IMR-90 (cell line): ENCODE measurements at regions not wholly inside any gene's neighbourhood (a gene's known extent, or its start where the extent isn't known, plus 50 kb on each side); places are given as distances from the start of the nearest gene placed in this dataset.

ENCODE experiments used
- ATAC-seq: fragments of 200-7000 bp; cut with Tn5 transposase; 2 replicates; pipeline ENCODE4 v1.9.1; 2020; ENCODE audit warnings: low read depth, mild to moderate bottlenecking, moderate library complexity
- BruUV-seq: library from RNA; stranded (reverse); fragments of 400-500 nt; replicated peaks from 2 replicates; lab custom pipeline; 2021; lab: Mats Ljungman, UMichigan
- CTCF ChIA-PET: fragments of 300-600 bp; formaldehyde crosslinking; extraction: SDS; loops from one replicate; lab custom pipeline; 2021; ENCODE audit warnings: antibody characterized with exemption; lab: Yijun Ruan, JAX
- POLR2A ChIA-PET: fragments of 300-600 bp; sonication (Branson Sonifier 250); formaldehyde crosslinking; loops from one replicate; lab custom pipeline; 2022; ENCODE audit warnings: antibody characterized with exemption; ENCODE audit not compliant: unreplicated experiment; lab: Charles Lee
- DNase-seq: peaks from one replicate; pipeline ENCODE4 v3.0.0; 2013
- H2AFZ ChIP-seq: replicated peaks from 2 replicates; pipeline ENCODE3; 2013; ENCODE audit warnings: low read length, mild to moderate bottlenecking; ENCODE audit not compliant: poor library complexity
- H2AK5ac ChIP-seq: 2 replicates; pipeline ENCODE4 v1.6.1; 2013; ENCODE audit warnings: low read depth, low read length, inconsistent platforms
- H2AK9ac ChIP-seq: replicated peaks from 2 replicates; pipeline ENCODE3; 2013; ENCODE audit warnings: mild to moderate bottlenecking, low read depth, low read length, moderate library complexity; ENCODE audit not compliant: poor library complexity
- H2BK120ac ChIP-seq: 2 replicates; pipeline ENCODE4 v1.6.1; 2013; ENCODE audit warnings: low read depth, low read length, inconsistent platforms
- H2BK15ac ChIP-seq: 3 replicates; pipeline ENCODE4 v1.6.1; 2013; ENCODE audit warnings: low read depth, low read length, inconsistent platforms
- H2BK20ac ChIP-seq: 2 replicates; pipeline ENCODE4 v1.6.1; 2013; ENCODE audit warnings: low read depth, mild to moderate bottlenecking, inconsistent platforms, low read length, moderate library complexity
- H2BK5ac ChIP-seq: 2 replicates; pipeline ENCODE4 v1.6.1; 2013; ENCODE audit warnings: mild to moderate bottlenecking, low read depth, low read length, inconsistent platforms; ENCODE audit not compliant: poor library complexity, severe bottlenecking
- H3K14ac ChIP-seq: replicated peaks from 2 replicates; pipeline ENCODE4 v1.6.1; 2013; ENCODE audit warnings: low read depth, low read length, inconsistent platforms
- H3K18ac ChIP-seq: 2 replicates; pipeline ENCODE4 v1.6.1; 2013; ENCODE audit warnings: low read depth, low read length, control low read depth
- H3K23ac ChIP-seq: 2 replicates; pipeline ENCODE4 v1.6.1; 2013; ENCODE audit warnings: low read depth, low read length, inconsistent platforms
- H3K27ac ChIP-seq: 2 replicates; pipeline ENCODE4 v1.5.1; 2013; ENCODE audit warnings: mild to moderate bottlenecking, control low read depth, low read length; ENCODE audit not compliant: insufficient read depth
- H3K27me3 ChIP-seq: 2 replicates; pipeline ENCODE4 v1.6.1; 2013; ENCODE audit warnings: low read length; ENCODE audit not compliant: control insufficient read depth, insufficient read depth
- H3K36me3 ChIP-seq: 2 replicates; pipeline ENCODE4 v1.6.1; 2013; ENCODE audit warnings: low read length, mixed read lengths; ENCODE audit not compliant: control insufficient read depth, insufficient read depth
- H3K4ac ChIP-seq: 2 replicates; pipeline ENCODE4 v1.6.1; 2013; ENCODE audit warnings: low read depth, low read length, inconsistent platforms
- H3K4me1 ChIP-seq: 2 replicates; pipeline ENCODE4 v1.6.1; 2013; ENCODE audit warnings: low read length, mixed read lengths; ENCODE audit not compliant: control insufficient read depth, insufficient read depth
- H3K4me2 ChIP-seq: 2 replicates; pipeline ENCODE4 v1.6.1; 2013; ENCODE audit warnings: low read depth, mild to moderate bottlenecking, control low read depth, low read length, moderate library complexity
- H3K4me3 ChIP-seq: 2 replicates; pipeline ENCODE4 v1.5.1; 2013; ENCODE audit warnings: low read depth, mild to moderate bottlenecking, control low read depth, low read length, moderate library complexity; ENCODE audit not compliant: insufficient read depth
- H3K56ac ChIP-seq: 2 replicates; pipeline ENCODE4 v1.6.1; 2013; ENCODE audit warnings: low read length, inconsistent platforms; ENCODE audit not compliant: insufficient read depth; ENCODE audit errors: extremely low read depth
- H3K79me1 ChIP-seq, 2 experiments: 2 replicates each; pipeline ENCODE4 v1.6.1; 2013; ENCODE audit warnings: low read length in 2 of 2, inconsistent platforms in 1 of 2, low read depth in 1 of 2
- H3K9ac ChIP-seq: 2 replicates; pipeline ENCODE4 v1.6.1; 2013; ENCODE audit warnings: low read depth, low read length, control low read depth
- H3K9me1 ChIP-seq: 2 replicates; pipeline ENCODE4 v1.6.1; 2013; ENCODE audit warnings: low read length, inconsistent platforms; ENCODE audit not compliant: insufficient read depth
- H3K9me3 ChIP-seq: 2 replicates; pipeline ENCODE4 v1.6.1; 2013; ENCODE audit warnings: low read length; ENCODE audit not compliant: control insufficient read depth, insufficient read depth
- H4K20me1 ChIP-seq: 2 replicates; pipeline ENCODE4 v1.6.1; 2013; ENCODE audit warnings: low read length, inconsistent platforms; ENCODE audit not compliant: insufficient read depth
- H4K5ac ChIP-seq: 2 replicates; pipeline ENCODE4 v1.6.1; 2013; ENCODE audit warnings: mild to moderate bottlenecking, low read depth, low read length, control low read depth
- H4K8ac ChIP-seq, 2 experiments: 2 replicates each; pipeline ENCODE4 v1.6.1; 2013; ENCODE audit warnings: low read depth in 2 of 2, low read length in 2 of 2, control low read depth in 1 of 2, inconsistent platforms in 1 of 2
- H4K91ac ChIP-seq: 2 replicates; pipeline ENCODE4 v1.6.1; 2013; ENCODE audit warnings: low read depth, low read length, inconsistent platforms; ENCODE audit not compliant: insufficient read depth
- BHLHE40 ChIP-seq: fragments of 150-350 bp; IDR thresholded peaks from 2 replicates; pipeline ENCODE4 v1.6.1; 2016; ENCODE audit warnings: mild to moderate bottlenecking, low read depth, low read length
- CEBPB ChIP-seq: IDR thresholded peaks from 2 replicates; pipeline ENCODE4 v1.6.1; 2012; ENCODE audit warnings: low read depth, low read length, improper control_type of control experiment
- CHD1 ChIP-seq: IDR thresholded peaks from 2 replicates; pipeline ENCODE4 v1.6.1; 2012; ENCODE audit warnings: low read depth, low read length, improper control_type of control experiment
- FOS ChIP-seq: fragments of 150-350 bp; IDR thresholded peaks from 2 replicates; pipeline ENCODE4 v1.6.1; 2016; ENCODE audit warnings: low read depth, low read length
- MAFK ChIP-seq: IDR thresholded peaks from 2 replicates; pipeline ENCODE4 v1.6.1; 2012; ENCODE audit warnings: low read depth, low read length, improper control_type of control experiment
- MAZ ChIP-seq: IDR thresholded peaks from 2 replicates; pipeline ENCODE4 v1.6.1; 2012; ENCODE audit warnings: low read depth, mild to moderate bottlenecking, low read length, improper control_type of control experiment, moderate library complexity, borderline replicate concordance
- MXI1 ChIP-seq: IDR thresholded peaks from 2 replicates; pipeline ENCODE4 v1.6.1; 2012; ENCODE audit warnings: low read depth, mild to moderate bottlenecking, low read length, moderate library complexity, borderline replicate concordance
- NFE2L2 ChIP-seq: fragments of 150-350 bp; IDR thresholded peaks from 2 replicates; pipeline ENCODE4 v1.6.1; 2016; ENCODE audit warnings: low read depth, mild to moderate bottlenecking, low read length
- POLR2A ChIP-seq: IDR thresholded peaks from 2 replicates; pipeline ENCODE4 v1.6.1; 2012; ENCODE audit warnings: mild to moderate bottlenecking, low read depth, low read length
- RAD21 ChIP-seq: IDR thresholded peaks from 2 replicates; pipeline ENCODE4 v1.6.1; 2012; ENCODE audit warnings: low read length, improper control_type of control experiment
- RCOR1 ChIP-seq: IDR thresholded peaks from 2 replicates; pipeline ENCODE4 v1.6.1; 2012; ENCODE audit warnings: mild to moderate bottlenecking, low read length, improper control_type of control experiment; ENCODE audit not compliant: insufficient replicate concordance
- RFX5 ChIP-seq: IDR thresholded peaks from 2 replicates; pipeline ENCODE4 v1.8.0; 2012; ENCODE audit warnings: low read depth, mild to moderate bottlenecking, low read length, moderate library complexity
- SMC3 ChIP-seq: fragments of 150-350 bp; IDR thresholded peaks from 2 replicates; pipeline ENCODE4 v1.6.1; 2016; ENCODE audit warnings: low read depth, mild to moderate bottlenecking, antibody characterized with exemption, low read length, moderate library complexity
- WGBS, 2 experiments: methylation state at CpG; one replicate each; pipeline versions ENCODE4 v1.1.5 to v1.1.7; 2013; ENCODE audit warnings: missing lambda C conversion rate in 2 of 2; ENCODE audit not compliant: insufficient read length in 1 of 2; ENCODE audit errors: extremely low coverage in 2 of 2; 5-methylcytosine and 5-hydroxymethylcytosine counted together
- dilution Hi-C: fragments of 300-500 bp; cut with HindIII; formaldehyde crosslinking; loops from one replicate; pipeline ENCODE4 v1.14.3; 2018; ENCODE audit warnings: low sequenced_read_pairs; ENCODE audit not compliant: unreplicated experiment
- in situ Hi-C: fragments of 300-500 bp; cut with MboI; formaldehyde crosslinking; loops from 3 replicates; pipeline ENCODE4 v1.14.3; 2019; ENCODE audit warnings: low sequenced_read_pairs, inconsistent platforms, mixed read lengths
- intact Hi-C: fragments of 100-400 bp; cut with micrococcal nuclease; formaldehyde crosslinking; loops from 2 replicates; pipeline ENCODE4 v1.10.0; 2022
- TF ChIP-seq, protein P1 (sequence below): fragments of 150-350 bp; IDR thresholded peaks from 2 replicates; pipeline ENCODE4 v1.6.1; 2016; ENCODE audit warnings: low read depth, mild to moderate bottlenecking, low read length, moderate library complexity, borderline replicate concordance
- TF ChIP-seq, protein P2 (sequence below): conservative IDR thresholded peaks from 2 replicates; pipeline ENCODE4 v1.5.1; 2012; ENCODE audit warnings: mild to moderate bottlenecking, low read depth, low read length, improper control_type of control experiment
- TF ChIP-seq, protein P3 (sequence below): fragments of 150-350 bp; IDR thresholded peaks from 2 replicates; pipeline ENCODE4 v1.6.1; 2017; ENCODE audit warnings: mild to moderate bottlenecking, antibody characterized with exemption, low read length, low read depth

DNA sequence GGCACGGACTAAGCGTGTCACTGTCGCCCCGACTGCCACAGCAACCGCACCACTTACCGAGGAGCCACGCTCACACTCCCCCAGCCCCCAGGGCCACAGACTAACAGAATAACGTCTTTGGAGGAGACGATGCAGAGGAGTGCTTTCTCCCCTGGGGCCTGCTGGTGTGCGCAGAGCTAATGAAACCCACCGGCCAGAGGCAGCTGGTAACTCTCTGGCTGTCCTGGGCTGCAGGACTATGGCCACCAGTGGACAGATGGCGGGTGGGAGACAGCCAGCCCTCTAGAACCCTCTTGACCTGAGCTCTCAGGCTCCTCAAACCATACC lies 228.0 kb downstream of the DLL1 start:
- H2BK5ac ChIP-seq, result no peak overlapping the region
- H4K20me1 ChIP-seq, result no peaks in the 10 kb centered on the region
- 100% methylated on average over 2 of the region's 12 CpGs; no CpG with 5 or more reads in 1 of the 2 experiments for WGBS, 2 experiments
- no peak overlapping the region for H3K4me2 ChIP-seq
- no peak overlapping the region for H3K4me3 ChIP-seq
- no peaks in the 10 kb centered on the region for H3K79me1 ChIP-seq
- no peak overlapping the region for H2AFZ ChIP-seq
- H4K5ac ChIP-seq, result no peak overlapping the region
- no peak overlapping the region for H3K14ac ChIP-seq
- dilution Hi-C loops (no loop called here), intact Hi-C loops (no loop called here), in situ Hi-C loops (no loop called here)
- H3K9ac ChIP-seq, result no peak overlapping the region
- no peak overlapping the region for H3K4ac ChIP-seq
- no peak overlapping the region for H2AK5ac ChIP-seq
- no peaks in the 10 kb centered on the region for H3K36me3 ChIP-seq
- H2BK15ac ChIP-seq, result no peak overlapping the region
- BruUV-seq, result no TSS peak
- peaks cover 31% of the 10 kb centered on the region for H3K9me3 ChIP-seq
- no peaks in the 10 kb centered on the region for H3K9me1 ChIP-seq
- H3K4me1 ChIP-seq, result no peaks in the 10 kb centered on the region
- no peak overlapping the region for H2BK120ac ChIP-seq
- no peak overlapping the region for H3K18ac ChIP-seq
- H4K8ac ChIP-seq, result no peak overlapping the region
- CTCF ChIA-PET, result no interaction called here
- no peaks in the 10 kb centered on the region for H3K27me3 ChIP-seq
- no peak overlapping the region for H2BK20ac ChIP-seq
- POLR2A ChIA-PET, result no interaction called here
- H4K91ac ChIP-seq, result no peak overlapping the region
- TF ChIP-seq RFX5 (no peak), POLR2A (no peak), RCOR1 (no peak), SMC3 (no peak), CHD1 (no peak), BHLHE40 (no peak), MAFK (no peak), MXI1 (no peak), FOS (no peak), RAD21 (no peak), MAZ (no peak), CEBPB (no peak), NFE2L2 (no peak)
- TF ChIP-seq, protein P1, sequence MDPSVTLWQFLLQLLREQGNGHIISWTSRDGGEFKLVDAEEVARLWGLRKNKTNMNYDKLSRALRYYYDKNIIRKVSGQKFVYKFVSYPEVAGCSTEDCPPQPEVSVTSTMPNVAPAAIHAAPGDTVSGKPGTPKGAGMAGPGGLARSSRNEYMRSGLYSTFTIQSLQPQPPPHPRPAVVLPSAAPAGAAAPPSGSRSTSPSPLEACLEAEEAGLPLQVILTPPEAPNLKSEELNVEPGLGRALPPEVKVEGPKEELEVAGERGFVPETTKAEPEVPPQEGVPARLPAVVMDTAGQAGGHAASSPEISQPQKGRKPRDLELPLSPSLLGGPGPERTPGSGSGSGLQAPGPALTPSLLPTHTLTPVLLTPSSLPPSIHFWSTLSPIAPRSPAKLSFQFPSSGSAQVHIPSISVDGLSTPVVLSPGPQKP, result no peak
- TF ChIP-seq, protein P2, sequence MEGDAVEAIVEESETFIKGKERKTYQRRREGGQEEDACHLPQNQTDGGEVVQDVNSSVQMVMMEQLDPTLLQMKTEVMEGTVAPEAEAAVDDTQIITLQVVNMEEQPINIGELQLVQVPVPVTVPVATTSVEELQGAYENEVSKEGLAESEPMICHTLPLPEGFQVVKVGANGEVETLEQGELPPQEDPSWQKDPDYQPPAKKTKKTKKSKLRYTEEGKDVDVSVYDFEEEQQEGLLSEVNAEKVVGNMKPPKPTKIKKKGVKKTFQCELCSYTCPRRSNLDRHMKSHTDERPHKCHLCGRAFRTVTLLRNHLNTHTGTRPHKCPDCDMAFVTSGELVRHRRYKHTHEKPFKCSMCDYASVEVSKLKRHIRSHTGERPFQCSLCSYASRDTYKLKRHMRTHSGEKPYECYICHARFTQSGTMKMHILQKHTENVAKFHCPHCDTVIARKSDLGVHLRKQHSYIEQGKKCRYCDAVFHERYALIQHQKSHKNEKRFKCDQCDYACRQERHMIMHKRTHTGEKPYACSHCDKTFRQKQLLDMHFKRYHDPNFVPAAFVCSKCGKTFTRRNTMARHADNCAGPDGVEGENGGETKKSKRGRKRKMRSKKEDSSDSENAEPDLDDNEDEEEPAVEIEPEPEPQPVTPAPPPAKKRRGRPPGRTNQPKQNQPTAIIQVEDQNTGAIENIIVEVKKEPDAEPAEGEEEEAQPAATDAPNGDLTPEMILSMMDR, result no peak
- TF ChIP-seq, protein P3, sequence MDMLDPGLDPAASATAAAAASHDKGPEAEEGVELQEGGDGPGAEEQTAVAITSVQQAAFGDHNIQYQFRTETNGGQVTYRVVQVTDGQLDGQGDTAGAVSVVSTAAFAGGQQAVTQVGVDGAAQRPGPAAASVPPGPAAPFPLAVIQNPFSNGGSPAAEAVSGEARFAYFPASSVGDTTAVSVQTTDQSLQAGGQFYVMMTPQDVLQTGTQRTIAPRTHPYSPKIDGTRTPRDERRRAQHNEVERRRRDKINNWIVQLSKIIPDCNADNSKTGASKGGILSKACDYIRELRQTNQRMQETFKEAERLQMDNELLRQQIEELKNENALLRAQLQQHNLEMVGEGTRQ, result no peak
- H2AK9ac ChIP-seq, result no peak overlapping the region
- H3K56ac ChIP-seq, result no peak overlapping the region
- no peak overlapping the region for H3K23ac ChIP-seq
- DNase-seq (no peak), ATAC-seq (no peak)
- H3K27ac ChIP-seq, result no peak overlapping the region
